CD4-positive, alpha-beta T cell (primary cell): ENCODE measurements at regions not wholly inside any gene's neighbourhood (a gene's known extent, or its start where the extent isn't known, plus 50 kb on each side); places are given as distances from the start of the nearest gene placed in this dataset.

ENCODE experiments used
- ATAC-seq: fragments of 200-7000 bp; cut with Tn5 transposase; one replicate; pipeline ENCODE4 v1.10.0; 2022; ENCODE audit warnings: mild to moderate bottlenecking; ENCODE audit not compliant: poor library complexity
- CTCF ChIA-PET: fragments of 350-600 bp; sonication (Branson Sonifier 250); formaldehyde crosslinking; loops from one replicate; lab custom pipeline; 2021; ENCODE audit warnings: antibody characterized with exemption, inconsistent platforms; lab: Charles Lee
- POLR2A ChIA-PET: fragments of 350-600 bp; sonication (Branson Sonifier 250); formaldehyde crosslinking; loops from one replicate; lab custom pipeline; 2021; ENCODE audit warnings: antibody characterized with exemption, inconsistent platforms; lab: Charles Lee
- DNase-seq, 14 experiments: peaks; one replicate each; pipeline ENCODE4 v3.0.0-alpha.2; 2013 to 2020; ENCODE audit warnings: mixed read lengths in 2 of 14
- H3K27ac ChIP-seq, 2 donors: one replicate each; pipeline versions ENCODE4 v1.5.1 to v1.7.0; 2013; ENCODE audit warnings: low read length in 2 of 2, low read depth in 1 of 2, mild to moderate bottlenecking in 1 of 2
- H3K27me3 ChIP-seq, 2 experiments: 1 replicate in 1 of 2; 2 replicates in 1 of 2; pipeline versions ENCODE4 v1.6.1 to v1.7.0; 2013; ENCODE audit warnings: low read length in 2 of 2, control low read depth in 1 of 2, mild to moderate bottlenecking in 1 of 2, moderate library complexity in 1 of 2; ENCODE audit not compliant: insufficient read depth in 2 of 2, control insufficient read depth in 1 of 2
- H3K36me3 ChIP-seq: one replicate; pipeline ENCODE4 v1.6.1; 2013; ENCODE audit warnings: low read length, control low read depth; ENCODE audit not compliant: insufficient read depth
- H3K4me1 ChIP-seq: one replicate; pipeline ENCODE4 v1.6.1; 2013; ENCODE audit warnings: low read length, control low read depth; ENCODE audit not compliant: insufficient read depth
- H3K4me3 ChIP-seq: one replicate; pipeline ENCODE4 v1.5.1; 2013; ENCODE audit warnings: mild to moderate bottlenecking, low read length, moderate library complexity
- H3K9me3 ChIP-seq, 2 experiments: 1 replicate in 1 of 2; 2 replicates in 1 of 2; pipeline versions ENCODE4 v1.6.1 to v1.7.0; 2013; ENCODE audit warnings: low read length in 2 of 2, mild to moderate bottlenecking in 2 of 2, control low read depth in 1 of 2, moderate library complexity in 1 of 2; ENCODE audit not compliant: control insufficient read depth in 1 of 2, insufficient read depth in 1 of 2
- H3K27ac Mint-ChIP-seq: one replicate; pipeline ENCODE4 v1.8.0; 2020; ENCODE audit warnings: mixed read lengths
- H3K27me3 Mint-ChIP-seq: one replicate; pipeline ENCODE4 v1.8.0; 2021; ENCODE audit warnings: mixed read lengths
- H3K36me3 Mint-ChIP-seq: one replicate; pipeline ENCODE4 v1.8.0; 2021; ENCODE audit warnings: low read depth, mixed read lengths
- H3K4me1 Mint-ChIP-seq: one replicate; pipeline ENCODE4 v1.8.0; 2021; ENCODE audit warnings: low read depth, mixed read lengths
- H3K4me3 Mint-ChIP-seq: one replicate; pipeline ENCODE4 v1.8.0; 2020; ENCODE audit warnings: mild to moderate bottlenecking, mixed read lengths
- H3K9me3 Mint-ChIP-seq: one replicate; pipeline ENCODE4 v1.8.0; 2020; ENCODE audit warnings: mixed read lengths
- intact Hi-C, 2 experiments: fragments of 100-400 bp; cut with DNase I in 1 of 2; cut with micrococcal nuclease in 1 of 2; formaldehyde crosslinking; loops; one replicate each; pipeline versions ENCODE4 v1.15.1 to v1.9.0; 2023 to 2025; cut with DNase I, micrococcal nuclease
- TF ChIP-seq, protein P1 (sequence below): fragments of 200-600 bp; IDR thresholded peaks from one replicate; pipeline ENCODE4 v1.8.0; 2022; ENCODE audit warnings: antibody characterized with exemption, mild to moderate bottlenecking

DNA sequence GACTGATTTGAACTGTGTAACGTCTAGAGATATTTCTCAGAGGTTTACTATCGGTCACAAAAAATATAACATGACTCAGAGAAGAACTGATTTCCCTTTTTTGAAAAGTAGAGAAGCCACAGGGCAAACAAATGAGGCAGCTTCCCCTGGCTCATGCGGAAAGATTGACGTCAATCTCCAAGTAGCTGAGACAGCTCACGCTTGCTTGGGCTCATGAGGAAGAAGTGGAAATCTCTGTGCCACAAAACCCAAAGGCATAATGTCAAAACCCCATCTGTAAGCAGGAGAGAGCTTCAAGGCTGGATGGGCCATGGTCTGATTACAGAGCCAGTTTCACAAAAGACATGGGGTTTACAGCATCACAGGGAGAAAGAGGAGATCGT, 188.1 kb downstream of the ARL4C start:
- CTCF ChIA-PET, result interaction anchor here (0.8 to 3.4 kb wide), 8 partner anchors 16 to 192 kb away, joined by 3 to 13 read pairs (median 5); no protein-coding TSS in a partner anchor
- H3K27ac Mint-ChIP-seq, result peak overlapping the region; percentile 88
- TF ChIP-seq, protein P1, sequence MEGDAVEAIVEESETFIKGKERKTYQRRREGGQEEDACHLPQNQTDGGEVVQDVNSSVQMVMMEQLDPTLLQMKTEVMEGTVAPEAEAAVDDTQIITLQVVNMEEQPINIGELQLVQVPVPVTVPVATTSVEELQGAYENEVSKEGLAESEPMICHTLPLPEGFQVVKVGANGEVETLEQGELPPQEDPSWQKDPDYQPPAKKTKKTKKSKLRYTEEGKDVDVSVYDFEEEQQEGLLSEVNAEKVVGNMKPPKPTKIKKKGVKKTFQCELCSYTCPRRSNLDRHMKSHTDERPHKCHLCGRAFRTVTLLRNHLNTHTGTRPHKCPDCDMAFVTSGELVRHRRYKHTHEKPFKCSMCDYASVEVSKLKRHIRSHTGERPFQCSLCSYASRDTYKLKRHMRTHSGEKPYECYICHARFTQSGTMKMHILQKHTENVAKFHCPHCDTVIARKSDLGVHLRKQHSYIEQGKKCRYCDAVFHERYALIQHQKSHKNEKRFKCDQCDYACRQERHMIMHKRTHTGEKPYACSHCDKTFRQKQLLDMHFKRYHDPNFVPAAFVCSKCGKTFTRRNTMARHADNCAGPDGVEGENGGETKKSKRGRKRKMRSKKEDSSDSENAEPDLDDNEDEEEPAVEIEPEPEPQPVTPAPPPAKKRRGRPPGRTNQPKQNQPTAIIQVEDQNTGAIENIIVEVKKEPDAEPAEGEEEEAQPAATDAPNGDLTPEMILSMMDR, result no peak

DNA sequence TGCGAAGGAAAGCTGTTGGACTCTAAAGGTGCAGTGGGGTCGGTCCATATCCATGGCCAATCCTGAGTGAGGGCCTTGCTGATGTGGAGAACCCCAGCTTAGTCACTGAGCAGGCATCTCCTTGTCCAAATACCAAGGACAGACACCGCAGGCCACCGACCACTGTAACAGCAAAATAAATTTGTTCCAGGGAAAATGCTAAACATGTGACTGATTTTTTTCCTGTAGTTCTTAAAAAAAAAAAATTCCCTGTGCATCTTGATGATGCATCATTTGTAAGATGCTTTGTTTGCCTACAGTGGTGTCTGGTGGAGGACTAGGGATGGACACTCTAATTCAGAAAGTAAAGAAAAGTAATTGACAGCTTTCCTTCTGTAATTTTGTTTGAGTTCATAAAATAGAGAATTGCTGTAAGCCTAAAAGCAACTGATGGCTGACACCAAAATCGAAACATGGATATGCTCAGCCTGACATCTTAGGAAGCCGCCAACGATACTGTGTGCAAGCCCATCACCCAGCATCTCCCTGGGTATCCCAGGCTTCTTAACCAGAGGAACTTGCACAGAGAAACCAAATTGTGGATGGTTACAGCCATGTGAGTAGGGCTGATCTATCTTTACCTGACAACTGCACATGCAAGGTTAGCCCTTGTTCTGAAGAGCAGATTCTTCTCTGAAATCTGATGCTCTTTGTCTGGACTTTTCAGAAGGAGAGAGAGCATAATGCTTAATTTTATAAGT, 188.6 kb downstream of the ARL4C start:
- DNase-seq (peak in 1 of 14 experiments; percentile 19), ATAC-seq (no peak)
- Histone ChIP-seq H3K4me1 (peaks cover 25% of the 10 kb centered on the region), H3K27ac (peak overlapping the region; percentile 38 to 50), H3K4me3 (no peak overlapping the region), H3K27me3 (no peaks in the 10 kb centered on the region), H3K9me3 (no peaks in the 10 kb centered on the region), H3K36me3 (no peaks in the 10 kb centered on the region)
- H3K4me3 Mint-ChIP-seq, result peak overlapping the region; percentile 68
- H3K27ac Mint-ChIP-seq, result peak overlapping the region; percentile 88
- H3K27me3 Mint-ChIP-seq, result no peaks in the 10 kb centered on the region
- ChIA-PET CTCF (interaction anchor here (1.0 to 3.4 kb wide), 7 partner anchors 16 to 193 kb away, joined by 3 to 13 read pairs (median 6); no protein-coding TSS in a partner anchor), POLR2A (interaction anchor here (0.7 to 1.9 kb wide), 6 partner anchors 10 to 171 kb away, joined by 3 to 21 read pairs (median 6); no protein-coding TSS in a partner anchor)
- no peaks in the 10 kb centered on the region for H3K9me3 Mint-ChIP-seq
- TF ChIP-seq, protein P1, result no peak
- peaks cover 58% of the 10 kb centered on the region for H3K4me1 Mint-ChIP-seq
- intact Hi-C loops, result loop anchor here in 1 of 2 experiments (1.0 to 2.0 kb wide), 4 partner anchors 15 to 145 kb away; no protein-coding TSS in a partner anchor
- no peaks in the 10 kb centered on the region for H3K36me3 Mint-ChIP-seq

More for the DNA sequence above, 188.1 kb downstream of the ARL4C start:
- POLR2A ChIA-PET, result interaction anchor here (0.7 to 1.9 kb wide), 9 partner anchors 10 to 188 kb away, joined by 3 to 21 read pairs (median 4); partner anchors contain the start of gene ARL4C
- Mint-ChIP-seq H3K9me3 (no peaks in the 10 kb centered on the region), H3K27me3 (no peaks in the 10 kb centered on the region), H3K4me3 (peak overlapping the region; percentile 68), H3K4me1 (peaks cover 62% of the 10 kb centered on the region), H3K36me3 (no peaks in the 10 kb centered on the region)
- H3K4me3 ChIP-seq, result no peak overlapping the region
- H3K27ac ChIP-seq, result peak overlapping the region; percentile 50 to 56
- ATAC-seq (peak; percentile 86), DNase-seq (peak; percentile 39 to 94 (median 56))
- H3K36me3 ChIP-seq, result no peaks in the 10 kb centered on the region
- no peaks in the 10 kb centered on the region for H3K9me3 ChIP-seq
- H3K4me1 ChIP-seq, result peaks cover 25% of the 10 kb centered on the region
- H3K27me3 ChIP-seq, result no peaks in the 10 kb centered on the region
- intact Hi-C loops, result loop anchor here in 1 of 2 experiments (1.0 to 2.0 kb wide), 4 partner anchors 14 to 144 kb away; no protein-coding TSS in a partner anchor

DNA sequence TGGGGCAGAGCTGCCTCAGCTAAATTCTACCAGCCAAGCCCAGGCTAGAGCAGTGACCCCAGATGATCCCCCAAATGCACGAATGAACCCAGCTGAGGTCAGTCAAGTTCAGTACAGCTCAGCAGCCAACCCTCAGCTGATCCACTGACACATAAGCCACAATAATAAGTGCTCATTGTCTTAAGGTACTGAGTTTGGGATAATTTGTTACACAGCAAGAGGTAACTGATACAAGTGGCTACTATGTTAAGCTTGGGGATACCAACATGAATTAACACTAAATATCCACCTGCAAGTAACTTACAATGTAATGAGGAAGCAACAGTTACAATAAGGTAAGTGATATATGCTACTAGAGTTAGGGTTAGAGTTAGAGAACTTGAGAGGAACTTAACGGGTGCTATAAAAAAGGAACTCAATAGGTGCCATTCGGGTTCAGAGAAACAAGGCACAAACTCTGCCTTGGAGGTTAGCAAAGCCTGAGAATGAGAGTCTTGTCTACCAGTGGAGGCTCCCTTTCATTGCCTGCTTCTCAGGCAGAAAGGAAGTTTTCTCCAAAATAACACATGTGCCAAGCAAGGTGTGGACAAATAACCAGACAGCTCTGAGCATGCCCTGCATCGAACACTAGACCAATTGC, 189.4 kb downstream of the ARL4C start:
- H3K36me3 ChIP-seq, result no peaks in the 10 kb centered on the region
- H3K4me3 Mint-ChIP-seq, result no peak overlapping the region
- CTCF ChIA-PET, result interaction anchor here (1.1 to 3.4 kb wide), 3 partner anchors 10 to 172 kb away, joined by 3 to 13 read pairs (median 12); no protein-coding TSS in a partner anchor
- no peak overlapping the region for H3K4me3 ChIP-seq
- no peak for ATAC-seq
- peak overlapping the region; percentile 88 for H3K27ac Mint-ChIP-seq
- no peaks in the 10 kb centered on the region for H3K9me3 ChIP-seq
- peaks cover 28% of the 10 kb centered on the region for H3K4me1 ChIP-seq
- TF ChIP-seq, protein P1, result no peak
- DNase-seq, result no peak
- intact Hi-C loops, result no loop called here
- no peaks in the 10 kb centered on the region for H3K27me3 Mint-ChIP-seq
- H3K9me3 Mint-ChIP-seq, result no peaks in the 10 kb centered on the region
- H3K27me3 ChIP-seq, result no peaks in the 10 kb centered on the region
- no peak overlapping the region for H3K27ac ChIP-seq
- H3K4me1 Mint-ChIP-seq, result peaks cover 65% of the 10 kb centered on the region
- POLR2A ChIA-PET, result interaction anchor here (1.1 kb wide), 1 partner anchor 15 kb away, joined by 5 read pairs; no protein-coding TSS in a partner anchor
- no peaks in the 10 kb centered on the region for H3K36me3 Mint-ChIP-seq
